CD4-positive, alpha-beta T cell (primary cell): ENCODE measurements at regions not wholly inside any gene's neighbourhood (a gene's known extent, or its start where the extent isn't known, plus 50 kb on each side); places are given as distances from the start of the nearest gene placed in this dataset.

Source experiments
- ATAC-seq: fragments of 200-7000 bp; cut with Tn5 transposase; one replicate; pipeline ENCODE4 v1.10.0; 2022; ENCODE audit warnings: mild to moderate bottlenecking; ENCODE audit not compliant: poor library complexity
- CTCF ChIA-PET: fragments of 350-600 bp; sonication (Branson Sonifier 250); formaldehyde crosslinking; loops from one replicate; lab custom pipeline; 2021; ENCODE audit warnings: antibody characterized with exemption, inconsistent platforms; lab: Charles Lee
- POLR2A ChIA-PET: fragments of 350-600 bp; sonication (Branson Sonifier 250); formaldehyde crosslinking; loops from one replicate; lab custom pipeline; 2021; ENCODE audit warnings: antibody characterized with exemption, inconsistent platforms; lab: Charles Lee
- DNase-seq, 14 experiments: peaks; one replicate each; pipeline ENCODE4 v3.0.0-alpha.2; 2013 to 2020; ENCODE audit warnings: mixed read lengths in 2 of 14
- H3K27ac ChIP-seq, 2 donors: one replicate each; pipeline versions ENCODE4 v1.5.1 to v1.7.0; 2013; ENCODE audit warnings: low read length in 2 of 2, low read depth in 1 of 2, mild to moderate bottlenecking in 1 of 2
- H3K27me3 ChIP-seq, 2 experiments: 1 replicate in 1 of 2; 2 replicates in 1 of 2; pipeline versions ENCODE4 v1.6.1 to v1.7.0; 2013; ENCODE audit warnings: low read length in 2 of 2, control low read depth in 1 of 2, mild to moderate bottlenecking in 1 of 2, moderate library complexity in 1 of 2; ENCODE audit not compliant: insufficient read depth in 2 of 2, control insufficient read depth in 1 of 2
- H3K36me3 ChIP-seq: one replicate; pipeline ENCODE4 v1.6.1; 2013; ENCODE audit warnings: low read length, control low read depth; ENCODE audit not compliant: insufficient read depth
- H3K4me1 ChIP-seq: one replicate; pipeline ENCODE4 v1.6.1; 2013; ENCODE audit warnings: low read length, control low read depth; ENCODE audit not compliant: insufficient read depth
- H3K4me3 ChIP-seq: one replicate; pipeline ENCODE4 v1.5.1; 2013; ENCODE audit warnings: mild to moderate bottlenecking, low read length, moderate library complexity
- H3K9me3 ChIP-seq, 2 experiments: 1 replicate in 1 of 2; 2 replicates in 1 of 2; pipeline versions ENCODE4 v1.6.1 to v1.7.0; 2013; ENCODE audit warnings: low read length in 2 of 2, mild to moderate bottlenecking in 2 of 2, control low read depth in 1 of 2, moderate library complexity in 1 of 2; ENCODE audit not compliant: control insufficient read depth in 1 of 2, insufficient read depth in 1 of 2
- H3K27ac Mint-ChIP-seq: one replicate; pipeline ENCODE4 v1.8.0; 2020; ENCODE audit warnings: mixed read lengths
- H3K27me3 Mint-ChIP-seq: one replicate; pipeline ENCODE4 v1.8.0; 2021; ENCODE audit warnings: mixed read lengths
- H3K36me3 Mint-ChIP-seq: one replicate; pipeline ENCODE4 v1.8.0; 2021; ENCODE audit warnings: low read depth, mixed read lengths
- H3K4me1 Mint-ChIP-seq: one replicate; pipeline ENCODE4 v1.8.0; 2021; ENCODE audit warnings: low read depth, mixed read lengths
- H3K4me3 Mint-ChIP-seq: one replicate; pipeline ENCODE4 v1.8.0; 2020; ENCODE audit warnings: mild to moderate bottlenecking, mixed read lengths
- H3K9me3 Mint-ChIP-seq: one replicate; pipeline ENCODE4 v1.8.0; 2020; ENCODE audit warnings: mixed read lengths
- CTCF ChIP-seq: fragments of 200-600 bp; IDR thresholded peaks from one replicate; pipeline ENCODE4 v1.8.0; 2022; ENCODE audit warnings: antibody characterized with exemption, mild to moderate bottlenecking
- intact Hi-C, 2 experiments: fragments of 100-400 bp; cut with DNase I in 1 of 2; cut with micrococcal nuclease in 1 of 2; formaldehyde crosslinking; loops; one replicate each; pipeline versions ENCODE4 v1.15.1 to v1.9.0; 2023 to 2025; cut with DNase I, micrococcal nuclease

GRCh38 chr7:42372479-42372878 is 135.5 kb upstream of the GLI3 start:
- Mint-ChIP-seq H3K27ac (no peak overlapping the region), H3K36me3 (no peaks in the 10 kb centered on the region), H3K9me3 (peaks cover 10% of the 10 kb centered on the region), H3K27me3 (peaks cover 16% of the 10 kb centered on the region), H3K4me1 (no peaks in the 10 kb centered on the region), H3K4me3 (no peak overlapping the region)
- POLR2A ChIA-PET = no interaction called here
- TF ChIP-seq CTCF = no peak
- DNase-seq (no peak), ATAC-seq (no peak)
- no peaks in the 10 kb centered on the region for H3K27me3 ChIP-seq
- H3K9me3 ChIP-seq = peaks cover 0 to 5% of the 10 kb centered on the region in 2 experiments
- no peak overlapping the region for H3K27ac ChIP-seq
- intact Hi-C loops = no loop called here
- CTCF ChIA-PET = no interaction called here
- H3K4me3 ChIP-seq = no peak overlapping the region
- H3K4me1 ChIP-seq = no peaks in the 10 kb centered on the region
- no peaks in the 10 kb centered on the region for H3K36me3 ChIP-seq

- Mint-ChIP-seq H3K36me3 (no peaks in the 10 kb centered on the region), H3K4me1 (no peaks in the 10 kb centered on the region), H3K4me3 (no peak overlapping the region), H3K9me3 (peaks cover 18% of the 10 kb centered on the region), H3K27me3 (no peaks in the 10 kb centered on the region), H3K27ac (no peak overlapping the region)
- no peaks in the 10 kb centered on the region for H3K4me1 ChIP-seq
- no peak for TF ChIP-seq CTCF
- H3K9me3 ChIP-seq = peaks cover 8 to 13% of the 10 kb centered on the region in 2 experiments
- ATAC-seq (no peak), DNase-seq (no peak)
- no peak overlapping the region for H3K27ac ChIP-seq
- intact Hi-C loops = no loop called here
- H3K36me3 ChIP-seq = no peaks in the 10 kb centered on the region
- ChIA-PET CTCF (no interaction called here), POLR2A (no interaction called here)
- H3K4me3 ChIP-seq = no peak overlapping the region
- no peaks in the 10 kb centered on the region for H3K27me3 ChIP-seq
Observed at GRCh38 chr7:42359946-42360345, 122.9 kb upstream of the GLI3 start.

GRCh38 chr7:42351316-42351935 is 114.4 kb upstream of the GLI3 start:
- Mint-ChIP-seq H3K36me3 (no peaks in the 10 kb centered on the region), H3K4me3 (no peak overlapping the region), H3K27ac (no peak overlapping the region), H3K9me3 (no peaks in the 10 kb centered on the region), H3K4me1 (no peaks in the 10 kb centered on the region), H3K27me3 (no peaks in the 10 kb centered on the region)
- POLR2A ChIA-PET = no interaction called here
- Histone ChIP-seq H3K4me1 (no peaks in the 10 kb centered on the region), H3K27me3 (no peaks in the 10 kb centered on the region), H3K4me3 (no peak overlapping the region), H3K27ac (no peak overlapping the region), H3K36me3 (no peaks in the 10 kb centered on the region), H3K9me3 (peaks cover 0 to 5% of the 10 kb centered on the region in 2 experiments)
- CTCF ChIA-PET = no interaction called here
- no peak for TF ChIP-seq CTCF
- no peak for DNase-seq
- intact Hi-C loops = no loop called here
- ATAC-seq = no peak
